ENCODE measurements at regions not wholly inside any gene's neighbourhood (a gene's known extent, or its start where the extent isn't known, plus 50 kb on each side); places are given as distances from the start of the nearest gene placed in this dataset.

DNA sequence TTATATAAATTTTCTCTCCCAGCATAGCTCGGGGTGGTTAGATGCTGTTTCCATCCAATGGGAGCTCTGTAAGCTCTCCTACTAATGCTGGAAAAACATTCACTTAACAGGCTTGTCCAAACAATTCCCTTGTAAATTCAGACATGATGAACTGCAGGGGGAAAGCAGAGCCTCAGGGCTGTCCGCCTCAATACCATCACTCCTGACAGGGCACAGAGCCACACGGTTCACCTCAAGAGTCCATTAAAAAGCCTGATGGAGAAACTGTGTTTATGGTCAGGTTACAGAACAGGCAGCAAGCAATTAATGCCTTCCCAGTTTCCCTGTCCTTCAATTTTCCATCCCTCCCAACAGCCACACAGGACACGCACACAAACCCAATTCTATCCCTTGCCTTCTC is 171.0 kb downstream of the BRINP2 start:
- Histone ChIP-seq H3K27ac (ENCODE audit: low read depth, low read length) (no peak overlapping the region), H3K4me3 (ENCODE audit: low read depth, low read length) (no peak overlapping the region), H3K4me1 (ENCODE audit: control insufficient read depth, insufficient read depth, low read length) (no peaks in the 10 kb centered on the region), H3K9me3 (ENCODE audit: control insufficient read depth, insufficient read depth, low read length) (no peaks in the 10 kb centered on the region), H3K9ac (ENCODE audit: low read depth, low read length) (no peak overlapping the region), H3K27me3 (ENCODE audit: control insufficient read depth, insufficient read depth, low read length) (no peaks in the 10 kb centered on the region), H3K36me3 (ENCODE audit: control insufficient read depth, insufficient read depth, low read length) (no peaks in the 10 kb centered on the region)

DNA sequence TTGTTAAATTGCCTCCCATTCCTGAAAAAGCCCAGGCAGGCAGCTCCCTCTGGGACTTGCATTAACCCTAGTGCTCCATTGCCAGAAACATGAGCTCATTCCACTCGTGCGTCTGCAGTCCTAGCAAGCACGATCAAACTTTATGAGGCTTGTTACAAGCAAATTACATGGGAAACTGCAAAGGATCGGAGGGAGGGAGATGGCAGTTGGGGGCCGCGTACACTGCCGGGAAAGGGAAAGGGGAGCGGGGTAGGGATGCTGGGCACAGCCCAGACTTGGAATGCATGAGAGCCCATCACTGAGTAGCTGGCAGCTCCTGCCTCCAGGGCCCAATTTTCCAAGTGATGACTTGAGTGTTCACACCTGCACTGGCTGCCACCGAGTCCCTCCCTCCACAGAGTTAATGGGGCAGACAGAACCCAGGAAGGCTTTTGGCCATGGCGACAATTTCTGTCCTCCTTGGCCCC is 169.9 kb downstream of the BRINP2 start:
- Histone ChIP-seq H3K9me3 (ENCODE audit: control insufficient read depth, insufficient read depth, low read length) (no peaks in the 10 kb centered on the region), H3K9ac (ENCODE audit: low read depth, low read length) (no peak overlapping the region), H3K27me3 (ENCODE audit: control insufficient read depth, insufficient read depth, low read length) (no peaks in the 10 kb centered on the region), H3K4me3 (ENCODE audit: low read depth, low read length) (no peak overlapping the region), H3K4me1 (ENCODE audit: control insufficient read depth, insufficient read depth, low read length) (no peaks in the 10 kb centered on the region), H3K36me3 (ENCODE audit: control insufficient read depth, insufficient read depth, low read length) (no peaks in the 10 kb centered on the region), H3K27ac (ENCODE audit: low read depth, low read length) (no peak overlapping the region)

DNA sequence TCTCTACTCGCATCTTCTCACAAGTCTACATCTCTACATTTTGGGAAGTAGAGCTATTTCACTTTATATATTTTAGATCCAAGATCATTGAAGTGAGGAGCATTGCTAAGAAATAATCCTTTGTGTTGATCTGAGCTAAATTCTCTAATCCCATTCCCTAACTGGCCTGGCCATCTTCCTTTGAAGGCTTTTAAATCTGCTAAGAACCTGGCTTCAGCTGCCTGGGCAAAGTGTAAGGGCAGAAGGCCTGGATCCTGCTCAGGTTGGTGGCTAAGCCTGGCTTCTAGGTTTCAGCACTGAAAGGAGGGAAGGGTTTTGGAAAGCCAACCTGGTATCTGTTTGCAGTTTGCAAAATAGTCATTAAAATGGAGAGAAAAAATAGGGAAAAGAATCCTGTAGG is 167.6 kb downstream of the BRINP2 start:
- Histone ChIP-seq H3K36me3 (ENCODE audit: control insufficient read depth, insufficient read depth, low read length) (no peaks in the 10 kb centered on the region), H3K9ac (ENCODE audit: low read depth, low read length) (no peak overlapping the region), H3K4me1 (ENCODE audit: control insufficient read depth, insufficient read depth, low read length) (no peaks in the 10 kb centered on the region), H3K27me3 (ENCODE audit: control insufficient read depth, insufficient read depth, low read length) (no peaks in the 10 kb centered on the region), H3K4me3 (ENCODE audit: low read depth, low read length) (no peak overlapping the region), H3K27ac (ENCODE audit: low read depth, low read length) (no peak overlapping the region), H3K9me3 (ENCODE audit: control insufficient read depth, insufficient read depth, low read length) (no peaks in the 10 kb centered on the region)

DNA sequence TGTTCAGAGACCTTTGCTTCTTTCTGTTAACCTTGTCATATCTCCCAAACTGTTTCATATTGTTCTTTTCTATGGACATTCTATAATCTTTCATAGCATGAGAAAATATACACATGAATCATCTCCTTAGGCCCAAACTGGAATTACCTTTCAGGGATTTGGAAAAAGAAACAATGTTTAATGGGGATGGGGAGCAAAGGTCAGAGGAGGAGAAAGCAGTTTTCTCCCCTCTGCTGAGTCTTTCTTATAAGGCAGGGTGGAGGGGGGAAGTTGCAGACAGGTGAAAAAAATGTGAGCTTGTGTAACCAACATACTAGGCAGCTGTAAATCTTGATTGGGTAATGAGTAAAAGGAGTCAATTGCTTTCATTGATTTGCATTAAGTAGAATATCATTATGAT is 164.1 kb downstream of the BRINP2 start:
- Histone ChIP-seq H3K4me3 (ENCODE audit: low read depth, low read length) (no peak overlapping the region), H3K36me3 (ENCODE audit: control insufficient read depth, insufficient read depth, low read length) (no peaks in the 10 kb centered on the region), H3K27ac (ENCODE audit: low read depth, low read length) (no peak overlapping the region), H3K9ac (ENCODE audit: low read depth, low read length) (no peak overlapping the region), H3K4me1 (ENCODE audit: control insufficient read depth, insufficient read depth, low read length) (no peaks in the 10 kb centered on the region), H3K27me3 (ENCODE audit: control insufficient read depth, insufficient read depth, low read length) (no peaks in the 10 kb centered on the region), H3K9me3 (ENCODE audit: control insufficient read depth, insufficient read depth, low read length) (no peaks in the 10 kb centered on the region)

DNA sequence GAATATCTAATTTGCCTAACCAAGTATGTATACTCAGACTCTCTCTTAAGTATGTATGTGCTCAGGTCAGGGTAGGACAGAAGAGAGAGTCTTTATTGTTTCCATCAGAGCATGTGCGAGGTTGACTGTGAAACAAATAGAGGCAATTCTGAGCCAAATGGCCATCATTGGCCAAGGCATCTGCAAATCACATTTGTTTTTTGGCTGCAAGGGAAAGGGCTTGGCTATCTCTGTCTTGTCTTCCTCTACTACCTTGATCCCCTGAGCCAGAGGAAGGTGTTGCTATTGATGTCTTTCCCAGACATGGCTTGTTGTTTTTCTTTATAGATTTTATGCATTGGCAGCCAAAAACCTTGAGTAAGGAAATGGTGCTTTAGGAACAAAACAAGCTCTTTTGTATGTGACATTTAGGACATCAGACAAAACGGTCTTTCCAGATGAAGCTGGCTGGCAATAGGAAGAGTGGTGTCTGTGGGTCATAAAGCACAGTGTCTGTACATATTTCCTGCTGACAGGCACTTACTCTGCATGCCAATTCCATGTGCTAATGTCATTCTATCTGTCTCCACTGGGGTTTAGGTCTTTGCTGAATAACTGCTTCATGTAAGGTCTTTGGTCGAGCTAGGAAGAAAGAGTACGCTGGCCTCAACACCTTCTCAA is 163.3 kb downstream of the BRINP2 start:
- Histone ChIP-seq H3K9ac (ENCODE audit: low read depth, low read length) (no peak overlapping the region), H3K27ac (ENCODE audit: low read depth, low read length) (no peak overlapping the region), H3K9me3 (ENCODE audit: control insufficient read depth, insufficient read depth, low read length) (no peaks in the 10 kb centered on the region), H3K4me3 (ENCODE audit: low read depth, low read length) (no peak overlapping the region), H3K4me1 (ENCODE audit: control insufficient read depth, insufficient read depth, low read length) (no peaks in the 10 kb centered on the region), H3K36me3 (ENCODE audit: control insufficient read depth, insufficient read depth, low read length) (no peaks in the 10 kb centered on the region), H3K27me3 (ENCODE audit: control insufficient read depth, insufficient read depth, low read length) (no peaks in the 10 kb centered on the region)
